SK-N-SH (cell line): ENCODE measurements at regions not wholly inside any gene's neighbourhood (a gene's known extent, or its start where the extent isn't known, plus 50 kb on each side); places are given as distances from the start of the nearest gene placed in this dataset.

Experiments
- CTCF ChIA-PET: fragments of 300-600, 350-600 bp; formaldehyde crosslinking; extraction: SDS; loops from one replicate; lab custom pipeline; 2021; lab: Yijun Ruan, JAX
- POLR2A ChIA-PET: fragments of 350-600 bp; sonication (Branson Sonifier 250); formaldehyde crosslinking; extraction: SDS; loops from one replicate; lab custom pipeline; 2020; ENCODE audit warnings: antibody characterized with exemption, inconsistent platforms; lab: Yijun Ruan, JAX
- DNase-seq: peaks from one replicate; pipeline ENCODE4 v3.0.0; 2012
- H2AFZ ChIP-seq: fragments of 200-600 bp; sonication (generic); 2 replicates; pipeline ENCODE4 v1.8.1; 2016; ENCODE audit warnings: antibody characterized with exemption, mild to moderate bottlenecking, low read depth
- H3F3A ChIP-seq: fragments of 200-600 bp; sonication (generic); replicated peaks from 2 replicates; pipeline ENCODE3; 2016; ENCODE audit warnings: antibody characterized with exemption, mild to moderate bottlenecking; ENCODE audit not compliant: insufficient read depth
- H3K27ac ChIP-seq, 2 experiments: fragments of 200-500 bp in 1 of 2; fragments of 200-600 bp in 1 of 2; sonication (Bioruptor generic) in 1 of 2; sonication (generic), shearing (Covaris generic) in 1 of 2; 2 replicates each; pipeline versions ENCODE4 v1.5.1 to v1.6.1; 2014 to 2016; ENCODE audit warnings: low read depth in 2 of 2, inconsistent platforms in 1 of 2, low read length in 1 of 2, mild to moderate bottlenecking in 1 of 2, mixed read lengths in 1 of 2
- H3K27me3 ChIP-seq: fragments of 200-600 bp; sonication (generic), shearing (Covaris generic); 2 replicates; pipeline ENCODE4 v1.6.1; 2016; ENCODE audit warnings: mixed run types; ENCODE audit not compliant: insufficient read depth
- H3K36me3 ChIP-seq, 2 experiments: fragments of 200-500 bp in 1 of 2; fragments of 200-600 bp in 1 of 2; sonication (Bioruptor generic) in 1 of 2; sonication (generic) in 1 of 2; replicated peaks in 1 of 2; 2 replicates each; pipeline versions ENCODE3 to v1.5.1; 2014 to 2016; ENCODE audit warnings: low read length in 1 of 2, mild to moderate bottlenecking in 1 of 2; ENCODE audit not compliant: insufficient read depth in 2 of 2, control insufficient read depth in 1 of 2
- H3K4me1 ChIP-seq, 2 experiments: fragments of 200-500 bp in 1 of 2; fragments of 200-600 bp in 1 of 2; sonication (Bioruptor generic) in 1 of 2; sonication (generic), shearing (Covaris generic) in 1 of 2; 2 replicates each; pipeline versions ENCODE4 v1.5.1 to v1.6.1; 2014 to 2016; ENCODE audit warnings: low read depth in 1 of 2, low read length in 1 of 2, mixed run types in 1 of 2; ENCODE audit not compliant: insufficient read depth in 2 of 2, control insufficient read depth in 1 of 2
- H3K4me2 ChIP-seq: fragments of 200-600 bp; sonication (generic), shearing (Covaris generic); 2 replicates; pipeline ENCODE4 v1.6.1; 2017; ENCODE audit warnings: mixed run types
- H3K4me3 ChIP-seq, 2 experiments: fragments of 200-500 bp in 1 of 2; fragments of 200-600 bp in 1 of 2; sonication (Bioruptor generic) in 1 of 2; sonication (generic), shearing (Covaris generic) in 1 of 2; 2 replicates each; pipeline versions ENCODE4 v1.5.1 to v1.8.1; 2014 to 2016; ENCODE audit warnings: low read depth in 2 of 2, inconsistent platforms in 1 of 2, low read length in 1 of 2, mild to moderate bottlenecking in 1 of 2, mixed read lengths in 1 of 2, moderate library complexity in 1 of 2
- H3K79me2 ChIP-seq: fragments of 200-600 bp; sonication (generic); 2 replicates; pipeline ENCODE4 v1.8.1; 2017; ENCODE audit warnings: mild to moderate bottlenecking; ENCODE audit not compliant: insufficient read depth
- H3K9ac ChIP-seq: fragments of 200-600 bp; sonication (generic); 2 replicates; pipeline ENCODE4 v1.6.1; 2017; ENCODE audit warnings: mixed run types
- H3K9me2 ChIP-seq: fragments of 200-600 bp; sonication (generic); 2 replicates; pipeline ENCODE4 v1.6.1; 2017; ENCODE audit warnings: mixed run types
- H3K9me3 ChIP-seq: fragments of 200-600 bp; sonication (generic); 2 replicates; pipeline ENCODE4 v1.6.1; 2017; ENCODE audit warnings: mixed run types, mild to moderate bottlenecking, moderate library complexity
- H4K20me1 ChIP-seq: fragments of 200-600 bp; sonication (generic); 2 replicates; pipeline ENCODE4 v1.6.1; 2017; ENCODE audit warnings: mild to moderate bottlenecking, mixed run types; ENCODE audit not compliant: insufficient read depth
- EP300 ChIP-seq, 2 experiments: IDR thresholded peaks; 2 replicates each; pipeline versions ENCODE4 v1.4.0 to v1.6.1; 2012; ENCODE audit warnings: borderline replicate concordance in 1 of 2, low read depth in 1 of 2, low read length in 1 of 2
- FOXJ3 ChIP-seq: sonication (generic); formaldehyde crosslinking; IDR thresholded peaks from 2 replicates; pipeline ENCODE4 v1.5.1; 2020; ENCODE audit warnings: mild to moderate bottlenecking, missing genetic modification reagents
- GATA2 ChIP-seq: sonication (generic); formaldehyde crosslinking; IDR thresholded peaks from 2 replicates; pipeline ENCODE4 v1.5.0; 2020; ENCODE audit warnings: mild to moderate bottlenecking, missing genetic modification reagents
- MEF2A ChIP-seq: IDR thresholded peaks from 2 replicates; pipeline ENCODE4 v1.4.0; 2012; ENCODE audit warnings: low read depth, borderline replicate concordance
- NFIC ChIP-seq: IDR thresholded peaks from 2 replicates; pipeline ENCODE4 v1.4.0; 2012; ENCODE audit warnings: borderline replicate concordance
- NRF1 ChIP-seq: IDR thresholded peaks from 2 replicates; pipeline ENCODE4 v1.6.1; 2012; ENCODE audit warnings: low read depth, mild to moderate bottlenecking, low read length
- TCF12 ChIP-seq: IDR thresholded peaks from 2 replicates; pipeline ENCODE4 v1.4.0; 2012
- WGBS: methylation state at CpG from one replicate; pipeline ENCODE4 v1.1.6; 2017; ENCODE audit warnings: low lambda C conversion rate; 5-methylcytosine and 5-hydroxymethylcytosine counted together
- TF ChIP-seq, protein P1 (sequence below): IDR thresholded peaks from 2 replicates; pipeline ENCODE4 v1.6.1; 2012; ENCODE audit warnings: mild to moderate bottlenecking, low read depth, low read length, moderate library complexity
- TF ChIP-seq, protein P2 (sequence below): fragments of 150-350 bp; IDR thresholded peaks from 2 replicates; pipeline ENCODE4 v1.6.1; 2016; ENCODE audit warnings: mild to moderate bottlenecking, low read depth, low read length
- TF ChIP-seq, protein P3 (sequence below): IDR thresholded peaks from 2 replicates; pipeline ENCODE4; 2012

GRCh38 chr3:66115858-66116654, 77.3 kb upstream of the MAGI1 start (continued):
- TF ChIP-seq, protein P1, sequence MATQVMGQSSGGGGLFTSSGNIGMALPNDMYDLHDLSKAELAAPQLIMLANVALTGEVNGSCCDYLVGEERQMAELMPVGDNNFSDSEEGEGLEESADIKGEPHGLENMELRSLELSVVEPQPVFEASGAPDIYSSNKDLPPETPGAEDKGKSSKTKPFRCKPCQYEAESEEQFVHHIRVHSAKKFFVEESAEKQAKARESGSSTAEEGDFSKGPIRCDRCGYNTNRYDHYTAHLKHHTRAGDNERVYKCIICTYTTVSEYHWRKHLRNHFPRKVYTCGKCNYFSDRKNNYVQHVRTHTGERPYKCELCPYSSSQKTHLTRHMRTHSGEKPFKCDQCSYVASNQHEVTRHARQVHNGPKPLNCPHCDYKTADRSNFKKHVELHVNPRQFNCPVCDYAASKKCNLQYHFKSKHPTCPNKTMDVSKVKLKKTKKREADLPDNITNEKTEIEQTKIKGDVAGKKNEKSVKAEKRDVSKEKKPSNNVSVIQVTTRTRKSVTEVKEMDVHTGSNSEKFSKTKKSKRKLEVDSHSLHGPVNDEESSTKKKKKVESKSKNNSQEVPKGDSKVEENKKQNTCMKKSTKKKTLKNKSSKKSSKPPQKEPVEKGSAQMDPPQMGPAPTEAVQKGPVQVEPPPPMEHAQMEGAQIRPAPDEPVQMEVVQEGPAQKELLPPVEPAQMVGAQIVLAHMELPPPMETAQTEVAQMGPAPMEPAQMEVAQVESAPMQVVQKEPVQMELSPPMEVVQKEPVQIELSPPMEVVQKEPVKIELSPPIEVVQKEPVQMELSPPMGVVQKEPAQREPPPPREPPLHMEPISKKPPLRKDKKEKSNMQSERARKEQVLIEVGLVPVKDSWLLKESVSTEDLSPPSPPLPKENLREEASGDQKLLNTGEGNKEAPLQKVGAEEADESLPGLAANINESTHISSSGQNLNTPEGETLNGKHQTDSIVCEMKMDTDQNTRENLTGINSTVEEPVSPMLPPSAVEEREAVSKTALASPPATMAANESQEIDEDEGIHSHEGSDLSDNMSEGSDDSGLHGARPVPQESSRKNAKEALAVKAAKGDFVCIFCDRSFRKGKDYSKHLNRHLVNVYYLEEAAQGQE = 0 out of 2 replicates have a peak, but pooled peaks have one; percentile 50

DNA sequence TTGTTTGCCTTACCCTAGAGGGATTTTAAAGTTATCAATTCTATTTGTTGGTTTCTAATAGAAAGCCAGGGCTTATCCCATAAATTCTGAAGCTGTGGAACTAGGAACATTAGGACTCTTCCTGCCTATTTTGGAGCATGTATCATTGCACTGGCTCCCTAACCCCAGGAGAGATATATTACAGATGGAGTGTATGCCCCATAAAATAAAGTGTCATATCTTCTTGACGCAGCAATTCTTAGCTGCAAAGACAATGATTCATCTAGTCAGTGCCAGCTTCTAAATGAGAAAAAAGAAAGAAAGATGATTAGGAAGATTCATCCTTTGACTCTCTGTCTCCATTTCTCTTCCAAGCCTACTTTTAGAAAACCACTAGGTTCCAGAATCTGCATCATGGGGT, 74.8 kb upstream of the MAGI1 start:
- 33% methylated on average over 1 of the region's 1 CpG for WGBS
- Histone ChIP-seq H3K4me2 (0 out of 2 replicates have a peak overlapping the region, but pooled peaks have one; percentile 16), H3K36me3 (no peaks in the 10 kb centered on the region), H3K27ac (no peak overlapping the region), H3K27me3 (no peaks in the 10 kb centered on the region), H3K4me3 (no peak overlapping the region), H3F3A (peaks cover 16% of the 10 kb centered on the region), H3K9me2 (no peaks in the 10 kb centered on the region), H3K4me1 (peaks cover 3 to 18% of the 10 kb centered on the region in 2 experiments), H3K9me3 (no peaks in the 10 kb centered on the region), H4K20me1 (no peaks in the 10 kb centered on the region), H3K9ac (0 out of 2 replicates have a peak overlapping the region, but pooled peaks have one; percentile 6), H2AFZ (peak overlapping the region; percentile 57; the same call in 1 of the 2 replicates), H3K79me2 (no peaks in the 10 kb centered on the region)
- CTCF ChIA-PET = interaction anchor here (1.0 to 1.2 kb wide), 2 partner anchors 24 to 78 kb away, joined by 3 to 4 read pairs; no protein-coding TSS in a partner anchor
- DNase-seq = no peak
- TF ChIP-seq, protein P2, sequence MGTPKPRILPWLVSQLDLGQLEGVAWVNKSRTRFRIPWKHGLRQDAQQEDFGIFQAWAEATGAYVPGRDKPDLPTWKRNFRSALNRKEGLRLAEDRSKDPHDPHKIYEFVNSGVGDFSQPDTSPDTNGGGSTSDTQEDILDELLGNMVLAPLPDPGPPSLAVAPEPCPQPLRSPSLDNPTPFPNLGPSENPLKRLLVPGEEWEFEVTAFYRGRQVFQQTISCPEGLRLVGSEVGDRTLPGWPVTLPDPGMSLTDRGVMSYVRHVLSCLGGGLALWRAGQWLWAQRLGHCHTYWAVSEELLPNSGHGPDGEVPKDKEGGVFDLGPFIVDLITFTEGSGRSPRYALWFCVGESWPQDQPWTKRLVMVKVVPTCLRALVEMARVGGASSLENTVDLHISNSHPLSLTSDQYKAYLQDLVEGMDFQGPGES = no peak
- peak; percentile 51; the same call in 1 of the 2 replicates for TF ChIP-seq TCF12
- no peak for TF ChIP-seq GATA2 (CRISPR knock-in tag)
- TF ChIP-seq EP300 (IDR thresholded peaks at IDR 0.05; ENCODE audit: borderline replicate concordance in 1 of 2, low read depth in 1 of 2, low read length in 1 of 2) = no peak
- TF ChIP-seq, protein P3, sequence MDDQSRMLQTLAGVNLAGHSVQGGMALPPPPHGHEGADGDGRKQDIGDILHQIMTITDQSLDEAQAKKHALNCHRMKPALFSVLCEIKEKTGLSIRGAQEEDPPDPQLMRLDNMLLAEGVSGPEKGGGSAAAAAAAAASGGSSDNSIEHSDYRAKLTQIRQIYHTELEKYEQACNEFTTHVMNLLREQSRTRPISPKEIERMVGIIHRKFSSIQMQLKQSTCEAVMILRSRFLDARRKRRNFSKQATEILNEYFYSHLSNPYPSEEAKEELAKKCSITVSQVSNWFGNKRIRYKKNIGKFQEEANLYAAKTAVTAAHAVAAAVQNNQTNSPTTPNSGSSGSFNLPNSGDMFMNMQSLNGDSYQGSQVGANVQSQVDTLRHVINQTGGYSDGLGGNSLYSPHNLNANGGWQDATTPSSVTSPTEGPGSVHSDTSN = peak; percentile 73
- TF ChIP-seq NFIC = no peak; the same call in 1 of the 2 replicates
- no peak for TF ChIP-seq MEF2A
- no peak for TF ChIP-seq FOXJ3 (CRISPR knock-in tag)
- TF ChIP-seq NRF1 = no peak
- POLR2A ChIA-PET = no interaction called here
